Upper lobe of left lung (tissue), 6 donors: ENCODE measurements at regions not wholly inside any gene's neighbourhood (a gene's known extent, or its start where the extent isn't known, plus 50 kb on each side); places are given as distances from the start of the nearest gene placed in this dataset.
"Not testable (repeated sequence)": the region's sequence is repeated elsewhere in the genome, so short reads cannot be mapped to it uniquely, and the experiment has no call there.

Experiments used
- ATAC-seq, 2 donors: fragments of 200-7000 bp; cut with Tn5 transposase; one replicate each; pipeline ENCODE4 v1.9.1; 2022; ENCODE audit warnings: mild to moderate bottlenecking in 2 of 2, moderate library complexity in 2 of 2; ENCODE audit not compliant: low FRiP score in 2 of 2
- DNase-seq, 2 donors: peaks; one replicate each; pipeline ENCODE4 v3.0.0-alpha.2; 2019 to 2020
- H3K27ac ChIP-seq, 4 donors: fragments of 200-600 bp; sonication (generic); one replicate each; pipeline ENCODE4 v1.5.1; 2016 to 2019
- H3K27me3 ChIP-seq, 4 donors: fragments of 200-600 bp; sonication (generic); one replicate each; pipeline ENCODE4 v1.5.1; 2017 to 2019
- H3K36me3 ChIP-seq, 4 donors: fragments of 200-600 bp; sonication (generic); one replicate each; pipeline ENCODE4 v1.5.1; 2016 to 2019
- H3K4me1 ChIP-seq, 4 donors: fragments of 200-600 bp; sonication (generic); one replicate each; pipeline ENCODE4 v1.5.1; 2018 to 2019
- H3K4me3 ChIP-seq, 4 donors: fragments of 200-600 bp; sonication (generic); one replicate each; pipeline ENCODE4 v1.5.1; 2017 to 2019; ENCODE audit warnings: mild to moderate bottlenecking in 2 of 4, moderate library complexity in 1 of 4
- H3K9me3 ChIP-seq, 4 donors: fragments of 200-600 bp; sonication (generic); one replicate each; pipeline ENCODE4 v1.5.1; 2018 to 2019
- EP300 ChIP-seq, 4 donors: sonication (generic); formaldehyde crosslinking; IDR thresholded peaks; one replicate each; pipeline ENCODE4 v1.5.1; 2017; ENCODE audit warnings: antibody characterized with exemption in 4 of 4, control low read depth in 2 of 4
- POLR2A ChIP-seq, 4 donors: fragments of 450-650 bp; IDR thresholded peaks; one replicate each; pipeline ENCODE4 v1.5.1; 2016 to 2017; ENCODE audit warnings: antibody characterized with exemption in 4 of 4, mild to moderate bottlenecking in 2 of 4
- POLR2AphosphoS5 ChIP-seq, 2 donors: sonication (generic); formaldehyde crosslinking; IDR thresholded peaks; one replicate each; pipeline ENCODE4 v1.5.1; 2017; ENCODE audit warnings: antibody characterized with exemption in 2 of 2
- WGBS, 2 donors: methylation state at CpG; one replicate each; pipeline ENCODE4 v1.1.5; 2017 to 2018; 5-methylcytosine and 5-hydroxymethylcytosine counted together
- TF ChIP-seq, protein P1 (sequence below), 6 experiments: fragments of 450-650 bp in 4 of 6; fragments of 200-600 bp in 2 of 6; sonication (generic) in 2 of 6; IDR thresholded peaks; one replicate each; pipeline ENCODE4 v1.5.1; 2016 to 2019; ENCODE audit warnings: antibody characterized with exemption in 6 of 6
- donor health status: DM: no; HTN: no; CAD: no; lungs with moderate emphysema.
- donor health status: DM: no; HTN: yes; CAD: no; lungs with severe emphysema.

DNA sequence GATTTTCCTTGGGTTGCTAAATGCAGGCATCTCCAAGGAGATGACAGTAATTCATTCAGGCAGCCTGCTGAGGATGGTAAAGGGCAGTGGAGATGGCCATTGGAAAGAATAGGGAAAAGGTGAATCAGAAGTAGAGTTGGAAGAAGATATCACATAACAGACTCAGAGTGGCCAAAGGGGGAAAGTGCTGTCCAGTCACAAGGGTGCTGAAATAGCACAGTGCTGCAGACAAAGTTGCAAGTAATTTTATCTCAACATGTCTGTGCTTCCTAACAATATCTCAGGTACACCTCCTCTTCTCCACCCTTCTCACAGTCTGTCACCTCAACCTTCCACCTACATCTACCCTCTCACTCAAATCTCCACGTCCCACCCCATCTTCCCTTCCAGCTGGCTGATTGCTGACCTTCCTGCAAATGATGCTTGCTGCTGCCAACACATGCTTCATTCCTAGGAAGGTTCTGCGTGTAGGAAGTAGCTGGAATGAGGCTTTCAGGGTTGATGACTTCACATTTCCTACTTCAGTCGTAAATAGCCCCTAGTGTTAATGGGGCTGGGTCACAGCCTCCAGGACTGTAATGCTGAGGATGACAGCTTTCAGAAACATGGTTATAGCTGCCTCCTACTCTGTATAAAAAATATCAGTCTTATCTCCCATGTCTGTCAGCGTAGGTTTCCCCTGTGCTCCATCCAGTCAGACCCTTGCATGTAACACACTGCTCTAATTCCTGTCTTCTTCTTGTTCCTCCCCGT lies 123.9 kb downstream of the CTNND1 start:
- ATAC-seq, result no peak
- Histone ChIP-seq H3K27ac (no peak overlapping the region), H3K4me1 (no peaks in the 10 kb centered on the region), H3K9me3 (no peaks in the 10 kb centered on the region), H3K27me3 (no peaks in the 10 kb centered on the region), H3K36me3 (no peaks in the 10 kb centered on the region), H3K4me3 (no peak overlapping the region)
- DNase-seq, result no peak
- TF ChIP-seq, protein P1, sequence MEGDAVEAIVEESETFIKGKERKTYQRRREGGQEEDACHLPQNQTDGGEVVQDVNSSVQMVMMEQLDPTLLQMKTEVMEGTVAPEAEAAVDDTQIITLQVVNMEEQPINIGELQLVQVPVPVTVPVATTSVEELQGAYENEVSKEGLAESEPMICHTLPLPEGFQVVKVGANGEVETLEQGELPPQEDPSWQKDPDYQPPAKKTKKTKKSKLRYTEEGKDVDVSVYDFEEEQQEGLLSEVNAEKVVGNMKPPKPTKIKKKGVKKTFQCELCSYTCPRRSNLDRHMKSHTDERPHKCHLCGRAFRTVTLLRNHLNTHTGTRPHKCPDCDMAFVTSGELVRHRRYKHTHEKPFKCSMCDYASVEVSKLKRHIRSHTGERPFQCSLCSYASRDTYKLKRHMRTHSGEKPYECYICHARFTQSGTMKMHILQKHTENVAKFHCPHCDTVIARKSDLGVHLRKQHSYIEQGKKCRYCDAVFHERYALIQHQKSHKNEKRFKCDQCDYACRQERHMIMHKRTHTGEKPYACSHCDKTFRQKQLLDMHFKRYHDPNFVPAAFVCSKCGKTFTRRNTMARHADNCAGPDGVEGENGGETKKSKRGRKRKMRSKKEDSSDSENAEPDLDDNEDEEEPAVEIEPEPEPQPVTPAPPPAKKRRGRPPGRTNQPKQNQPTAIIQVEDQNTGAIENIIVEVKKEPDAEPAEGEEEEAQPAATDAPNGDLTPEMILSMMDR (IDR thresholded peaks at IDR 0.05), result no peak
- no peak for TF ChIP-seq POLR2AphosphoS5 (IDR thresholded peaks at IDR 0.05)
- TF ChIP-seq POLR2A (IDR thresholded peaks at IDR 0.05), result no peak
- no peak for TF ChIP-seq EP300 (IDR thresholded peaks at IDR 0.05)
- 51% methylated on average over 5 of the region's 5 CpGs for WGBS, 2 donors

DNA sequence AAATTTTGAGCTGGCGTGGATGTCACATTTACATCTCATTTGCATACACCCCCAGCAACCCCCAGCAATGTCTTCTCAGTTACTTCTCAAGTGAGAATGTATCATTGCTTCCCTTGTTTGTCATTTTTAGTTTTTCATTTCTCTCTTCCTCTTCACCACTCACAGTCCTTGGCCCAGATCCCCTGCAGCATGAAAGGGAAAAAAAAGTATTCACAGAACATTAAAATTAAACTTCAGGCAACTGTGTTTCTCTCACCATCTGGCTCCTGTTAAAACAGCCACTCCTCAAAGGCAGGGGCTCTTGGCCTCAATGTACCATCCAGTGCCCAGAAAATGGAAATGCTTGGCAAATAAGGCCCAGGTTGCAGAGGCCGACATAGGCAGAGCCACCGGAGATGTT lies 126.8 kb downstream of the CTNND1 start:
- no peaks in the 10 kb centered on the region for H3K36me3 ChIP-seq
- no peak for DNase-seq
- TF ChIP-seq, protein P1 (IDR thresholded peaks at IDR 0.05), result no peak
- no peak for TF ChIP-seq POLR2A (IDR thresholded peaks at IDR 0.05)
- no peak for TF ChIP-seq EP300 (IDR thresholded peaks at IDR 0.05)
- no peak for TF ChIP-seq POLR2AphosphoS5 (IDR thresholded peaks at IDR 0.05)
- H3K27ac ChIP-seq, result no peak overlapping the region
- no peaks in the 10 kb centered on the region for H3K9me3 ChIP-seq
- ATAC-seq, result no peak
- WGBS, 2 donors, result 91 to 92% methylated on average over 3 of the region's 3 CpGs
- H3K4me3 ChIP-seq, result no peak overlapping the region
- H3K27me3 ChIP-seq, result no peaks in the 10 kb centered on the region
- no peaks in the 10 kb centered on the region for H3K4me1 ChIP-seq

DNA sequence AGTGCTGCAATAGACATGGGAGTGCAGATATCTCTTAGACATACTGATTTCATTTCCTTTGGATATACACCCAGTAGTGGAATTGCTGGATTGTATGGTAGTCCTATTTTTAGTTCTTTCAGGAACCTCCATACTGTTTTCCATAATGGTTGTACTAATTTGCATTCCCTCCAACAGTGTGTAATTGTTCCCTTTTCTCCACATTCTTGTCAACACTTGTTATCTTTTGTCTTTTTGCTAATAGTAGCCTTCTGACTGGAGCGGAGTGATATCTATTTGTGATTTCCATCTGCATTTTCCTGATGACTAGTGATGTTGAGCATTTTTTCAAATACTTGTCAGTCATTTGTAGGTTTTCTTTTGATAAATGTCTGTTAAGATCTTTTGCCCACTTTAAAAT lies 128.9 kb downstream of the CTNND1 start:
- Histone ChIP-seq H3K27ac (no peak overlapping the region), H3K27me3 (no peaks in the 10 kb centered on the region), H3K9me3 (no peaks in the 10 kb centered on the region), H3K36me3 (no peaks in the 10 kb centered on the region), H3K4me3 (no peak overlapping the region), H3K4me1 (no peaks in the 10 kb centered on the region)
- 90 to 93% methylated on average over 1 of the region's 1 CpG for WGBS, 2 donors
- no peak for DNase-seq
- no peak for ATAC-seq
- TF ChIP-seq, protein P1 (IDR thresholded peaks at IDR 0.05), result no peak
- TF ChIP-seq EP300 (IDR thresholded peaks at IDR 0.05) (no peak), POLR2AphosphoS5 (IDR thresholded peaks at IDR 0.05) (no peak)

DNA sequence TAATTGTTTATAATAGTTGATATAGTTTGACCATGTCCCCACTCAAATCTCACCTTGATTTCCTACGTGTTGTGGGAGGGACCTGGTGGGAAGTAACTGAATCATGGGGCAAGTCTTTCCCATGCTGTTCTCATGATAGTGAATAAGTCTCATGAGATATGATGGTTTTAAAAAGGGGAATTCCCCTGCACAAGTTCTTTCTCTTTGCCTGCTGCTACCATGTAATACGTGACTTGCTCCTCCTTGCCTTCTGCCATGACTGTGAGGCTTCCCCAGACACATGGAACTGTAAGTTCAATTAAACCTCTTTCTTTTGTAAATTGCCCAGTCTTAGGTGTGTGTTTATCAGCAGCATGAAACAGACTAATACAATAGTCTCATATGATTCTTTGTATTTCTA lies 130.5 kb upstream of the OR9Q1 start:
- DNase-seq, H3K36me3 ChIP-seq, H3K4me1 ChIP-seq, H3K27me3 ChIP-seq, H3K27ac ChIP-seq, ATAC-seq, H3K9me3 ChIP-seq, H3K4me3 ChIP-seq: not testable (repeated sequence)
- WGBS, 2 donors, result 75 to 85% methylated on average over 2 of the region's 2 CpGs

DNA sequence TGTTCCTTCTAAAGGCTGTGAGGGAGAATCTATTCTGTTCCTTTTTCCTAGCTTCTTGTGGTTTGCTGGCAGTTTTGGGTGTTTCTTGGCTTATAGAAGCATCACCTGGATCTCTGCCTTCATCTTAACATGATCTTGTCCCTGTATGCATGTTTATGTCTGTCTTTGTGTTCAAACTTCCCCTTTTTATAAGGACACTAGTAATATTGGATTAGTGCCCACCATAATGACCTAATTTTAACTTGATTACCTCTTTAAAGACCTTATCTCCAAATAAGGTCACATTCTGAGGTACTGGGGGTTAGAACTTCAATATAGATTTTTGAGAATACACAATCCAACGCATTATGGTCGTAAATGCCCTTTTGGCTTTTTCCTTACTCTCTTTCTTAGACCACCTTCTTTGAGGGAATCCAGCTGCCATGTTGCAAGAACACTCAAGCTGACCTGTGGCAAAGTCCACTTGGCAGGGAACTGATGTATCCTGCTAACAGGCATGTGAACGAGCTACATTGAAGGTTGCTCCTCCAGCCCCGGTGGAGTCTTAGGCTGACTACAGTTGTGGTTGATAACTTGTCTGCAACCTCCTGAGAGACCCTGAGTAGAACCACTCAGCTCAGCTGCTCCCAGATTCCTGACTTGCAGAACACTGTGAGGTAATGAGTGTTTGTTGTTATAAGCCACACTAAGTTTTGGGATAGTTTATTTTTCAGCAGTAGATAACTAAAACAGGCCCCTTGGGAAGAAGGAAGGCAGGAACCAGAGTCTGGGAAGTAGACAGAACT lies 127.1 kb upstream of the OR9Q1 start:
- H3K36me3 ChIP-seq, result no peaks in the 10 kb centered on the region
- no peak for TF ChIP-seq POLR2AphosphoS5 (IDR thresholded peaks at IDR 0.05)
- no peak for TF ChIP-seq EP300 (IDR thresholded peaks at IDR 0.05)
- TF ChIP-seq POLR2A (IDR thresholded peaks at IDR 0.05), result no peak
- TF ChIP-seq, protein P1 (IDR thresholded peaks at IDR 0.05), result no peak

More for the DNA sequence above, 127.1 kb upstream of the OR9Q1 start:
- H3K4me1 ChIP-seq, result no peaks in the 10 kb centered on the region
- no peak for DNase-seq
- H3K9me3 ChIP-seq, result no peaks in the 10 kb centered on the region
- ATAC-seq, result no peak
- WGBS, 2 donors, result 66 to 80% methylated on average over 4 of the region's 4 CpGs
- H3K27me3 ChIP-seq, result no peaks in the 10 kb centered on the region
- no peak overlapping the region for H3K4me3 ChIP-seq
- no peak overlapping the region for H3K27ac ChIP-seq
